Activated T-cell treated with anti-CD3 and anti-CD28 coated beads for 1 hour (primary cell): ENCODE measurements at regions not wholly inside any gene's neighbourhood (a gene's known extent, or its start where the extent isn't known, plus 50 kb on each side); places are given as distances from the start of the nearest gene placed in this dataset.
"Not testable (repeated sequence)": the region's sequence is repeated elsewhere in the genome, so short reads cannot be mapped to it uniquely, and the experiment has no call there.

Source experiments
- DNase-seq: peaks from one replicate; pipeline ENCODE4 v3.0.0-alpha.2; 2020; ENCODE audit warnings: low read depth

GRCh38 chr20:53773792-53774401 is 180.3 kb upstream of the ZNF217 start:
- DNase-seq: no peak

DNA sequence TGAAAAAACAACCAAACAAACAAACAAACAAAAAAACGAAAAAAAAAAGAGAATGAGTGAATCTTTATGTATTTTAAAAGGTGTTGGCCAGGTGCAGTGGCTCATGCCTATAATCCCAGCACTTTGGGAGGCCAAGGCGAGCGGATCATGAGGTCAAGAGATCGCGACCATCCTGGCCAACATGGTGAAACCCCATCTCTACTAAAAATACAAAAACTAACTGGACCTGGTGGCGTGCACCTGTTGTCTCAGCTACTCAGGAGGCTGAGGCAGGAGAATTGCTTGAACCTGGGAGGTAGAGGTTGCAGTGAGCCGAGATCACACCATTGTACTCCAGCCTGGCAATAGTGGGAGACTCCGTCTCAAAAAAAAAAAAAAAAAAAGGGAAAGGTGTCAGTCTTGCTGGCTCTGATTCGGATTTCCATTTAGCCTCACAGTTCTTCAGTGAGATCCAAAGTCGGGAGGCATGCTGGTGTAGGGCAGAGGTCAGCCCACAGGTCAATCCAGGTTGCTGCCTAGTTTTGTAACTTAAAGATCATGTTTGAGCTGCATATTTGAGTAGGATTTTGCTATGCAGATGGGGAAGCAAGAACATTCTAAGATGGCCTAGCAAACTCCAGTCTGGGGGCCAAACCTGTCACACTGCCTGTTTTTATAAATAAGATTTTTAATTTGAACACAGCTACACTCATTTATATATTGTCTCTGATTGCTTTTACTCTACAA is 179.6 kb upstream of the ZNF217 start:
- not testable (repeated sequence) for DNase-seq

GRCh38 chr20:53769041-53769440 is 175.4 kb upstream of the ZNF217 start:
- no peak for DNase-seq

DNA sequence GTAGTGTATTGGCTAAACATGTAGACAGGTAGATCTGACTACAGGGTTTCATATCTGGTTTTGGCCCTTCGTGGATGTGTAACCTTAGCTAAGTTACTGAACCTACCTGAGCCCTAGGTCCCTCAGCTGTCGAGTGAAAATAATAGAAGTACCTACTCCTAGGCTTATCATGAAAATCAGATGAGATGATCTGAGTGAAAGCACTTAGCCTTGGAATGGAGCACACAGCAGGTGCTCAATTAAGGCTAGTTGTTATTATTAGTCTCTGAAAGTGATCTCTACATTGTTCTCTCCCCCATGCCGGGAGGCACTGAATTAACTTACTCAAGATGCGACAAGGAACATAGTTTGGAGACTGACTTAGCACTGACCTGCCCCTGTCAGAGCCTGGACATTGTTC is 174.7 kb upstream of the ZNF217 start:
- no peak for DNase-seq

DNA sequence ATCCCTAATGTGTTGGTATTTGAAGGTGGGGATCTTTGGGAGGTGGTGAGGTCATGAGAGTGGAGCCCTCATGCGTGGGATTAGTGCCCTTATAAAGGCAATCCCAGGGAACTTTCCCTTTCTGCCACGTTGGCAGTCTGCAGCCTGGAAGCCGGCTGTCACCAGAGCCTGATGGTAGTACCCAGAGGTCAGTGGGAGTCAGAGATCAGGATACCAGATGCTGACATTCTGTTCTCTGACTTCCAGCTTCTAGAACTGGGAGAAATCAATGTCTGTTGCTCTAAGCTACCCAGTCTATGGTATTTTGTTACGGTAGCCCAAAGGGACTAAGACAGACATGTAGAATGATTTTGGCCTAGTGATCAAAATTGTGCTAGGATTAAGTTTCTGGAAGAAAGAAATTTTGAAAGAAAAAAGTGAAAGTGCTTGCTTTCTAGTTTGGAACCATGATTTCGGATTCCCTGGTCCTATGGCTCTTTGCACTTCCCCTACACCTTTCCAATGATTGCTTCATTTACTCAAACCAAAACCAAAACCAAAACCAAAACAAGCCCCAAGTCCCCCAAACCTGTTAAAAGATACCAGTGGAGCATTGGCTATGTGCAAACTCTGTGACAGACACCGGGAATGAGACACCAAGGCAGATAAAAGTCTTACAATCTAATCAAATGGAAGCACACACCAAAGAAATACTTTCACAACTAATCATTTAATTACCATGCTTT is 173.7 kb upstream of the ZNF217 start:
- DNase-seq: no peak

DNA sequence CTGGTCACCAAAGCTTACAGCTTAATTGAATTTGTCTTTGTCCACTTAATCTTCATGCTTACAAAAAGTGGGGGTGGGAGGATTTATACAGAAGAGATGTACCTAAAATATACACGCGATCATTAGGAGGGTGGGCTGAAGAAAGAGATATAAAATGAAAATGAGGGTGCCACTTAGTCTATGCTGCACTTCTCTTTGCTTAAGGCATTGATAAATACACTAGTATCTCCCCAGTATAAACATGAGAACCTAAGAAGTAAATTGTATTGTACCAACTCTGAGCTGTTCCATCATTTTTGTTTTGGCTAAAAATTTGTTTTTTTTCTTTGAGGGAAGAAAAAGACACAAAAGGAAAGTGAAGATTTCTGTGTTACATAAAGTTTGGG is 170.8 kb upstream of the ZNF217 start:
- no peak for DNase-seq

GRCh38 chr20:53763707-53764414 is 170.2 kb upstream of the ZNF217 start:
- no peak for DNase-seq

DNA sequence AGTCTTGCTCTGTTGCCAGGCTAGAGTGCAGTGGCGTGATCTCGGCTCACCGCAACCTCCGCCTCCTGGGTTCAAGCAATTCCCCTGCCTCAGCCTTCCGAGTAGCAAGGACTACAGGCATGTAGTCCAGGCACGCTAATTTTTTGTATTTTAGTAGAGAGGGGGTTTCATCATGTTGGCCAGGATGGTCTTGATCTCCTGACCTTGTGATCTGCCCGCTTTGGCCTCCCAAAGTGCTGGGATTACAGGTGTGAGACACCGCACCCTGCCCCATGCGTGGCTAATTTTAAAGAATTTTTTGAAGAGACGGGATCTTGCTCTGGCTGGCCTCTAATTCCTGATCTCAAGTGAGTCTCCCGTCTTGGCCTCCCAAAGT is 168.8 kb upstream of the ZNF217 start:
- DNase-seq: not testable (repeated sequence)

DNA sequence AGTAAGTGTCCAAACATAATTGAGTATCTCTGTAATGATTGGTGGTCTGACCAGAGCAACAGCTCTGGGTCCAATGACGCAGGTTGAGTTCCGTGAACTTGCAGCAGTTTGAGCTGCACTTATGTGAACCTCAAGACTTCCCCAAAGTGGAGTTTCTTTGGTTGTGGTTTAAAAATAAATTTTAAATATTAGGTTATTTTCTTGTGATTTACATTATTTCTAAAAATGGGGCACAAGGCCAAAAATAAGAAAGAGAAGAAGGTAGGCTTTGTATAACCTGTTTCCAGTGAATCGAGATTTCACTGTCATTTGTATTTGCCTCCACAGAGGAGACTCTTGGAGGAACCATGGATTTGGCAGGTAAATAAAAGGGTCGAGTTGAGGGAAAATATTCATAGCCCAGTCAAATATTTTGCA is 166.4 kb upstream of the ZNF217 start:
- no peak for DNase-seq

DNA sequence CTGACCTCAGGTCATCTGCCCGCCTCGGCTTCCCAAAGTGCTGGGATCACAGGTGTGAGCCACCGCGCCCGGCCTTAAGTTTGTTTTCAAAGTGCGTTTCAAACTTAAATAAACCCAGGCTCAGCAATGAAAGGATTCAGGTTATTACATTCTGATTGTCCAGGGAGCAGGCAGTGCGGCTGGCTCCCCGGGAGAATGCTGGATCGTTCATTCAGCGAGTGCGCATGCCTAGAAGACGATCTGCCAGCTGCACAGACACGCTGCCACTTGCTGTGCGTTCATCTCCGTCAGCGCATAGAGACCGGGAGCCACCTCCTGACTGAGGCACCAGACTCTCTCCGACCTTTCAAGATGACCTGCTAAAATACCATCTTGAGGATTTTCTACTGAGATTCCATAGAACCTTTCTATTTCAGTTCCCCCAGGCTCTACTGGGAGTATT is 163.9 kb upstream of the ZNF217 start:
- no peak for DNase-seq

- DNase-seq: no peak
Observed at GRCh38 chr20:53755733-53756531, 162.3 kb upstream of the ZNF217 start.

DNA sequence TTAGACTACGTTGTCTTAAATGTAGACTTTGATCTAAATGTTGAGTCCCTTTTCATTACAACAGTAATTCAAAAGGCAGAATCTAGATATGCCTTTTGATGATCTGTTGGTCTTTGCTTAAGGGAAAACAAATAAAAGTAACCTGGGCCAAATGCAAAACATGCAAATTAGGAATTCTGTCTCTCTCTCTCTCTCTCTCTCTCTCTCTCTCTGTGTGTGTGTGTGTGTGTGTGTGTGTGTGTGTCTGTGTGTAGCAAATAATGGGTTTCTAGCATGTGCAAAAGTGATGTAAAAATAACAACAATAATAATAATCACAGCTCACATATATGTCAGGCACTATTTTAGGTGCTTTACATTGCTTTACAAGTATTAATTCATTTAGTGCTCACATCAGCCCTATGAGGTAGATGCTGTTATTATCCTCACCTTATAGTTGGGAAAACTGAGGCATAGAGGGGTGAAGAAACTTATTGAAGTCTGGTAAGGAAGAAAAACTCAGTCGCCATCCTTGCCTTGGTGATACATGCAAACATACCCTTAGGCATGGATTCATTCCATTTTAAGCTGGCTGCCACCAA is 160.3 kb upstream of the ZNF217 start:
- DNase-seq: no peak

- DNase-seq: no peak
Observed at GRCh38 chr20:53752971-53753879, 159.6 kb upstream of the ZNF217 start.

DNA sequence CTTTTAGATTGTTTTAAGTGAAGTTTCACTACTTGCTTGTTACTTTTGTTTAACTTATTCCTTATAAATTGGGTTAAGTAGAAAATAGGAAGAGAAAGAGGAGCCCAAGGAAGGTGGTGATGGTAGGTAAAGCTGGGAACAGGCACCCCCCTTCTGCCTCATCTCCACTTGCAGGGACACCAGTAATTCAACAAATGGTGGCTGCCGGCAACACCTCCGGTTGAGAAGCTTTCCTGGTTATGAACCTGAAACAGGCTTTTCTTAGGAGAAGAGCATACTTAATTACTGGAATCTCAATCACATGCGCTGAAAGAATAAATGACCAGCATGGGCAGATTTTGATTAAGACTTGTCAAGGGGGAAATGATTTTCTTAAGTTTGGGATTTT is 158.9 kb upstream of the ZNF217 start:
- no peak for DNase-seq

GRCh38 chr20:53751620-53752318 is 158.1 kb upstream of the ZNF217 start:
- no peak for DNase-seq

GRCh38 chr20:53750827-53751619 is 157.4 kb upstream of the ZNF217 start:
- DNase-seq: no peak

DNA sequence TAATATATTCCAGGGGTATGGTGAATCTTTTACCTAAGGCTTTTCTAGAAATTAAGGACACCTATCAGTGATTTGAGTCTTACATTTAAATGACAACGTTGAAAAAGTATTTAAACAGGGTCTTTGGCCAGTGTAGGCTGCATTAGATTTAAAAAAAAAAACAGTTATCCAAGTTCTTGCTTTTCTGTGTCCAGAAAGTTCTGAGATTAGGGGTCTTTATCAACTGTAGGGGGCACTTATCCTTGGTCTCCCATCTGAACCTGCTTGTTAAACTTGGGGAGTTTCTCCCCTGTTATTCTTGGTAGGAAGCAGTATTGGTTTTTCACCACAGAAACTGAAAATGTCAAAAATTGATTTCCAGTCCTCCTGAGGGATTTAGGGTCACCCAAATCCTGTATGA is 155.9 kb upstream of the ZNF217 start:
- DNase-seq: no peak

DNA sequence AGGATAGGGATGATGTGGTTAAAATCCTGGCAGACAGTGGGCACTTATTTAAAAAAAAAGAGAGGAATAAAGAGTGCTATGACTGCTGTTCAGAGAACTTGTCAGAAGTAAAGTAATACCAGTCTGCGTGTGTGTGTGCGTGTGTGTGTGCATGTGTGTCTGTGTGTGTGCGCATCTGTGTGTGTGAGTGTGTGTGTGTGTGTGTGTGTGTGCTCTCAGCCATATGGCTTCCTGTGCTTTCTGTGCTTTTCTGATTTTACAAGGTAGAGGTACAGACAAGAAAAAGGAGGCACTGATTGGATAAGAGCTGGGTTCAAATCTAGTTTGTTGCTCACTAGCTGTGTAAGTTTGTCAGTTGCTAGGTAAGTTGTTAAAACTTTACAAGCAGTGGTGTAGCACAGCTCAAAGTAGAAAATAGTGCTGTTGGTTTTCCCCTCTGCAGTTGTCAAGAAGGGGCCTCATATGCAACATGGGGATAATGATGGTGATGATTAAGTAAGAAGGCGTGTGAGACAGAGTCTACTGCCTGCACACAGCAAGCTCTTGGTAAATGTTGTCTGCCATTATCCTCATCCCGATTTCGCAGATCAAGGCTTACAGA is 155.3 kb upstream of the ZNF217 start:
- no peak for DNase-seq

GRCh38 chr20:53748176-53748575 is 154.5 kb upstream of the ZNF217 start:
- DNase-seq: no peak
